Left ventricle myocardium inferior (tissue), 1 donor: ENCODE measurements at regions not wholly inside any gene's neighbourhood (a gene's known extent, or its start where the extent isn't known, plus 50 kb on each side); places are given as distances from the start of the nearest gene placed in this dataset.

Experiments
- DNase-seq: peaks from one replicate; pipeline ENCODE4 v3.0.0-alpha.2; 2020
- H3K27ac ChIP-seq: fragments of 200-600 bp; replicated peaks from 2 replicates; pipeline ENCODE4 v1.8.0; 2021
- H3K27me3 ChIP-seq: fragments of 200-600 bp; 2 replicates; pipeline ENCODE4 v1.8.0; 2021; ENCODE audit warnings: low read depth
- H3K36me3 ChIP-seq: fragments of 200-600 bp; 2 replicates; pipeline ENCODE4 v1.8.0; 2021
- H3K4me1 ChIP-seq: fragments of 200-600 bp; 2 replicates; pipeline ENCODE4 v1.8.0; 2021
- H3K4me3 ChIP-seq: fragments of 200-600 bp; 2 replicates; pipeline ENCODE4 v1.8.0; 2021; ENCODE audit warnings: mild to moderate bottlenecking, moderate library complexity
- H3K9me3 ChIP-seq: fragments of 200-600 bp; replicated peaks from 2 replicates; pipeline ENCODE4 v1.8.0; 2021
- intact Hi-C: fragments of 100-400 bp; cut with micrococcal nuclease; formaldehyde crosslinking; loops from one replicate; pipeline ENCODE4 v1.11.0; 2022
- TF ChIP-seq, protein P1 (sequence below): fragments of 200-600 bp; IDR thresholded peaks from 2 replicates; pipeline ENCODE4 v1.8.0; 2021; ENCODE audit warnings: antibody characterized with exemption, mild to moderate bottlenecking, borderline replicate concordance
- donor health status: DM: no; HTN: yes; CAD: no; lungs with severe emphysema.

DNA sequence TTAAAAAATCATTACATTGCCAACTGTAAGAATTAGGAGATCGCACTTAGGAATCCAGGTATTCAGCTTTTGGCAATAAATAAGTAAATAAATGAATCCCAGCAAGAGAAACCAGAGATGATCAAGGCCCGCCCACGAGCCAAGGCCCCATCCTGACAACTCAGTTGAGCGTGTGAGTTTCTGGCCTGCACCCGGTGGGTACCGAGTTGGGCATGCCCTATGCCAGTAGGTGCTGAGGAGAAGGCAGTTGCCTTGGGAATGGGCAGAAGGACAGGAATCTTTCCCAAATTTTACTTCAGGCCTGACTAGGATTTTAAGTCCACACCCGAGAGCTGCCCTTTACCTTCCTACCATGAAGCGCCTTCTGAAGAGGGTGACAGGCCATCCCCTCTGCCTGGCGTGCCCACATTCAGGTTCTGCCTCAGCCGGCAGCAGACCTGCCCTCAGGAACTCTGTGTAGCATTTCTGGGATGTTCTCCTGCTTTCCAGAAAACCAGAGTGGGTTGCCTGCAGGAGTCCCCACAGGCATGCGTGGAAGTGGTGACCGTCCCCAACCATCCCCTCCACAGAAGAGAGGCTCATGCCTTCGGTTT is 99.3 kb upstream of the ALDH1A3 start:
- H3K27ac ChIP-seq, result no peak overlapping the region
- no peaks in the 10 kb centered on the region for H3K36me3 ChIP-seq
- H3K27me3 ChIP-seq, result peaks cover 65% of the 10 kb centered on the region
- H3K9me3 ChIP-seq, result no peaks in the 10 kb centered on the region
- intact Hi-C loops, result no loop called here
- no peak overlapping the region for H3K4me3 ChIP-seq
- no peak for DNase-seq
- TF ChIP-seq, protein P1, sequence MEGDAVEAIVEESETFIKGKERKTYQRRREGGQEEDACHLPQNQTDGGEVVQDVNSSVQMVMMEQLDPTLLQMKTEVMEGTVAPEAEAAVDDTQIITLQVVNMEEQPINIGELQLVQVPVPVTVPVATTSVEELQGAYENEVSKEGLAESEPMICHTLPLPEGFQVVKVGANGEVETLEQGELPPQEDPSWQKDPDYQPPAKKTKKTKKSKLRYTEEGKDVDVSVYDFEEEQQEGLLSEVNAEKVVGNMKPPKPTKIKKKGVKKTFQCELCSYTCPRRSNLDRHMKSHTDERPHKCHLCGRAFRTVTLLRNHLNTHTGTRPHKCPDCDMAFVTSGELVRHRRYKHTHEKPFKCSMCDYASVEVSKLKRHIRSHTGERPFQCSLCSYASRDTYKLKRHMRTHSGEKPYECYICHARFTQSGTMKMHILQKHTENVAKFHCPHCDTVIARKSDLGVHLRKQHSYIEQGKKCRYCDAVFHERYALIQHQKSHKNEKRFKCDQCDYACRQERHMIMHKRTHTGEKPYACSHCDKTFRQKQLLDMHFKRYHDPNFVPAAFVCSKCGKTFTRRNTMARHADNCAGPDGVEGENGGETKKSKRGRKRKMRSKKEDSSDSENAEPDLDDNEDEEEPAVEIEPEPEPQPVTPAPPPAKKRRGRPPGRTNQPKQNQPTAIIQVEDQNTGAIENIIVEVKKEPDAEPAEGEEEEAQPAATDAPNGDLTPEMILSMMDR, result no peak
- H3K4me1 ChIP-seq, result no peaks in the 10 kb centered on the region

DNA sequence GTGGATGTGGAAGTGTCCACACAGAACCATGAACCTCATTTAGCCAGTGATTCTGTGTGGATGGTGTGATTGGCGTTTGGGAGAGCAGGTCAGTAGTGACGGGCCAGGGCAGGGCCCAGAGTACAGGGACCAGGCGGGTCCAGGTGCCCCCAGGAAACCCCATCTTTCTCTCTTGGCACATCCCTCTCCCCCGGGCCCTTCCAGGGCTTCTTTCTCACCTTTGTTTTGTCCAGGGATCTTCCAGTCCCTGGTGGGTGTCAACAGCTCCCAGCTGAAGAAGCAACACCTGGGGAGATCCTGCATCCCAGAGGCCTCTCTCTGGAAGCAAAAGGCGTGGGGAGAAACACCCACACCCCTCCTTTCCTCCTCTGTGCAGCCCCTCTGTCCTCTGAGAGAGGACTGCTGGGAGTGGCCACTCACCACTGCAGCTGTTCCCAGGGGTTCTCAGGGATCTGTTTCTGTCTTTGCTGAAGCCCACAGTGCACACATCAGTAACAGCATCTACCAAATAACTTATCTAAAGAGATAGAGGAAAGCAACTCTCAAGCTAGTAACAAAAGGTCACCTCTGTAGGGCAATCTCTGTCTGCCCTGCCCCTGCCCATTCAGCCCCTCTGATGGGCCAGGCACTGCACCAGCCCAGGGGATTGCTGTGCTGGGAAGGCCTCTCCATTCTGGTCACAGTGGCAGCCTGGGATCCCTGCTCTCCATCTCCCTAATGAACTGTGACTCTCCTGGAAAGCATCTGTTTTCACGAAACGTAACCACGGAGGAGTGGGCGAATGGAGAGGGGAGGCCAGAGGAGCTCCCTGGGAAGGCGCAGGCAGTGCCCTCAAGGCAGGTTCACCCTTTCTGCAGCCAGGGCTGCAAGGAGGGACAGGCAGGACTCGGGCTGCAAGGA is 98.3 kb upstream of the ALDH1A3 start:
- Histone ChIP-seq H3K27ac (no peak overlapping the region), H3K36me3 (no peaks in the 10 kb centered on the region), H3K27me3 (peaks cover 70% of the 10 kb centered on the region), H3K4me3 (no peak overlapping the region), H3K4me1 (no peaks in the 10 kb centered on the region), H3K9me3 (no peaks in the 10 kb centered on the region)
- TF ChIP-seq, protein P1, result no peak
- DNase-seq, result no peak
- intact Hi-C loops, result no loop called here

DNA sequence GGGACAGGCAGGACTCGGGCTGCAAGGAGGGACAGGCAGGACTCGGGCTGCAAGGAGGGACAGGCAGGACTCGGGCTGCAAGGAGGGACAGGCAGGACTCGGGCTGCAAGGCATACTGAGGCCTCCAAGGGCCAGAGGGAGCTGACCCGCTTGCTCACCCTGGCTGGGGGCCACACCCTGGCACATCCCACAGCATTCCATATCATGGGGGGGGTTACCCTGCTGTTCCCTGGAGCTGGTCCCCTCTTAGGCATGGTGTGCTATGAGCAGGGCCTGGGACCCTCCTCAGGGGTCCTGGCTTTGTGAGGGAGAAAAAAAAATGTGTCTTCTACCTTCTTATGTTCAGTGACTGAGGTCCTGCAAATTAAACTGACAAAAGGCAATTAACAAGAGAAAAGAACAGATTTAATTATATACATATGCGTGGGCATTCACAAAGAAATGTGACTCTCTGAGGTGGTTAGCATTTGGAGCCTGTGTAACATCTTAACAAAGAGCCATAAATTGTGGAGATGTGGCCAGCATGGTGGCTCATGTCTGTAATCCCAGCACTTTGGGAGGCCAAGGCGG is 97.6 kb upstream of the ALDH1A3 start:
- Histone ChIP-seq H3K36me3 (no peaks in the 10 kb centered on the region), H3K9me3 (no peaks in the 10 kb centered on the region), H3K27ac (no peak overlapping the region), H3K27me3 (peaks cover 70% of the 10 kb centered on the region), H3K4me3 (no peak overlapping the region), H3K4me1 (no peaks in the 10 kb centered on the region)
- TF ChIP-seq, protein P1, result no peak
- intact Hi-C loops, result no loop called here
- no peak for DNase-seq

DNA sequence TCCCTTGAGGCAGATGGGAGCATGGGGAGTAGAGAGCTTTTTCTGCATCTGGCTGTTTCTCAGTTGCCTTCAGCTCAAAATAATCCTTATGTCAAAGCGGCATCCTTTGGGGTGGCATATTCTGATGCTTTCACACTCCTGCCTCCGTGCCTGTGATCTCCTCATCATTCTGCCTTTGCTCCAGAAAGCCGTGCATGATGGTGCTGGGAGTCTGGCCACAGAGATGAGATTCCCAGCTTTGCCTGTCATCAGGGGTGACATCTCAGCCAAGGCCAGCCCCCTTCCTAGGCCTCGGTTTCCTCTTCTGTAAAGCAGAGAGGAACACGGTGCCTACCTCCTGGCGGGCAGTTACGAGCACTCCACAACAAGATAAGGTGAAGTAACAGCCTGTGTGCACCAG is 96.3 kb upstream of the ALDH1A3 start:
- TF ChIP-seq, protein P1, result no peak
- Histone ChIP-seq H3K4me3 (no peak overlapping the region), H3K4me1 (no peaks in the 10 kb centered on the region), H3K27me3 (peaks cover 81% of the 10 kb centered on the region), H3K9me3 (no peaks in the 10 kb centered on the region), H3K27ac (no peak overlapping the region), H3K36me3 (no peaks in the 10 kb centered on the region)
- DNase-seq, result no peak
- intact Hi-C loops, result no loop called here

DNA sequence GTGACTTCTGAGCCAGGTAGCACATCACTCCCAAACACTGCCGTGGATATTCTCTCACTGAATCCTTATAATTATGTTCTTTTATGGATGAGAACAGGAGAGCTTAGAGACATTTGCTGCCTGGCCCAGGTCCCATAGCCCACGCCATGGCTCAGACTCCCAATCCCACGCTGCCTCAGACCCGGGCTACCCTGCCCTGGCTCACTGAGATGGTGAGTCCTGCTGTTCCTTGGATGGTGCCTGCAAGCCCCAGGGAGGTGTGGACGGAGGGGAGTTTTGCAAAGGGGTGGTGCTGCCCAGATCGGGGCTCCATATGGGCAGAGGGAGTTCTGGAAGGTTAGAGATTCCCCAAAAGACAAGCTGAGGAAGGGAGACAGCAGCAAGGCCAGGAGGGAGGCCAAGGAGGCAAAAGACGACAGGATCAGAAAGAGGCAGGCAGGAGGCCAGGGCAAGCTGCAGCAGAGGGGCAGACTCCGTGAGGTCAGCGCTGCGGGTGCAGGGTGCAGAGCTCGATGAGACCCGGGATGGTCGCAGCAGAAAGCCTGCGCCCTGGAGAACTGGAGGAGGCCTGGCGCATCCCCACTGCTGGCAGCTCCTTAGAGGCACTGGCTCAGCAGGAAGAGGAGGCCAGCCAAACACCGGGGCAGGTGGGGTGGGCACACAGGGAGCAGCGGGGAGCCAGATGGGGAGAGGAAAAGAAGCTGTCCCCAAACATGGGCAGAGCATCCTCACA is 95.7 kb upstream of the ALDH1A3 start:
- H3K36me3 ChIP-seq, result no peaks in the 10 kb centered on the region
- TF ChIP-seq, protein P1, result no peak
- DNase-seq, result no peak
- no peak overlapping the region for H3K27ac ChIP-seq
- H3K4me3 ChIP-seq, result no peak overlapping the region
- no peaks in the 10 kb centered on the region for H3K9me3 ChIP-seq
- no peaks in the 10 kb centered on the region for H3K4me1 ChIP-seq
- peaks cover 80% of the 10 kb centered on the region for H3K27me3 ChIP-seq
- intact Hi-C loops, result no loop called here
